Neuron (in vitro differentiated cells): ENCODE measurements at regions not wholly inside any gene's neighbourhood (a gene's known extent, or its start where the extent isn't known, plus 50 kb on each side); places are given as distances from the start of the nearest gene placed in this dataset.

ENCODE experiments used
- H2AFZ ChIP-seq: one replicate; pipeline ENCODE4 v1.6.1; 2013; ENCODE audit warnings: low read depth, mild to moderate bottlenecking, inconsistent platforms, low read length, moderate library complexity
- H3K27me3 ChIP-seq: one replicate; pipeline ENCODE4 v1.6.1; 2013; ENCODE audit warnings: low read length; ENCODE audit not compliant: insufficient read depth
- H3K36me3 ChIP-seq: one replicate; pipeline ENCODE4 v1.6.1; 2013; ENCODE audit warnings: low read length; ENCODE audit not compliant: insufficient read depth
- H3K4me1 ChIP-seq: one replicate; pipeline ENCODE4 v1.6.1; 2013; ENCODE audit warnings: low read length; ENCODE audit not compliant: insufficient read depth
- H3K4me3 ChIP-seq: 2 replicates; pipeline ENCODE4 v1.5.1; 2013; ENCODE audit warnings: mild to moderate bottlenecking, low read length, moderate library complexity
- H3K9me3 ChIP-seq: one replicate; pipeline ENCODE4 v1.6.1; 2013; ENCODE audit warnings: low read length

DNA sequence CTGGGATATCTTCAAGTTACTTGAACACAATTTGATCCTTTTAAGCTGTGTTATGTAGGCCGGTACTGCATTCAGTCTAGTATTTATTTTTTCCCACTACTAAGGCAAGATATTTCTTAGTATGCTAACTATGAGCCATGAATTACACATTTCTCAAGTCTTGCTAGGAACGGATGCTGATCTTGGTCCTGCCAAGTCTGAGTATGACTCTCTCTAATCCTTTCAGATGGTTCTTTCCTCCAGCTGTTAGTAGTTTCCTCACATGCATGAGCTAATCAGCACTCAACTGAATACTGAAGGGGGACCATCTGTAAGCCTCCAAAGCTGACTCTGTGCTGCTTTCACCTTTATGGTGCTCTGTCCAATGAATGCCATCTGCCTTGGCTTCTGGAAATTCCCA is 460.3 kb downstream of the KCTD12 start:
- H2AFZ ChIP-seq = no peak overlapping the region
- no peaks in the 10 kb centered on the region for H3K36me3 ChIP-seq
- H3K4me1 ChIP-seq = no peaks in the 10 kb centered on the region
- no peaks in the 10 kb centered on the region for H3K27me3 ChIP-seq
- no peak overlapping the region for H3K4me3 ChIP-seq
- H3K9me3 ChIP-seq = no peaks in the 10 kb centered on the region

DNA sequence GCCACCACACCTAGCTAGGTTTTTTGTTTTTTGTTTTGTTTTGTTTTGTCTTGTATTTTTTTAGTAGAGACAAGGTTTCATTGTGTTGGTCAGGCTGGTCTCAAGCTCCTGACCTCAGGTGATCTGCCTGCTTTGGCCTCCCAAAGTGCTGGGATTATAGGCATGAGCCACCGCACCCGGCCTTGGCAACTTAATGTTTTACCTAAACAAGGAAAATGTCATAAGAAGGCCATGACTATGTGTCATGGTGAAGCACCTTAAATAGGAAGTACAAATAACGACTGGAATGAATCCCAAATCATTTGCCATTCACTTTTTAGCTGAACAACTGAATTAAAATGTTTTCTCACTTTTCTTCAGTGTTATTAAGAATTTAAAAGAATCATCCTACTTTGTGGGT is 465.2 kb downstream of the KCTD12 start:
- Histone ChIP-seq H3K4me3 (no peak overlapping the region), H3K27me3 (no peaks in the 10 kb centered on the region), H3K4me1 (no peaks in the 10 kb centered on the region), H2AFZ (no peak overlapping the region), H3K9me3 (no peaks in the 10 kb centered on the region), H3K36me3 (no peaks in the 10 kb centered on the region)

DNA sequence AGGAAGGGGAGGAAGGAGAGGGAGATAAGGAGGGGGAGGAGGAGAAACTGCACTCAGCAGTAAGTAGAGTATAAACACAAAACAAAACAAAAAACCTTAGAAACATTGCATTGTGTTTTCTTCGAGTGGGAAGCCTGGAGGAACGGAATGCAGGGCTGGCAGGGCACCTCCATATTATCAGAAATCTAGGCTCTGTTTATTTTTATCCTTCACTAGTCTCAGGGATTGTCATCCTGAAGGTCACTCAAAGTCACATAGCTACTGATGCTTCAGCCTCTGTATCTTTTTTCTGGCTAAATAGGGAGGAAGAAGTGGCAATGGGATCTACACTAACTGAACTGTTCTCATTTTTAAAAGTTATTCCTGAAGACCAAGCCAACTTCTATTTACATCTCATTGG is 467.8 kb downstream of the KCTD12 start:
- H3K9me3 ChIP-seq = no peaks in the 10 kb centered on the region
- no peak overlapping the region for H3K4me3 ChIP-seq
- H3K27me3 ChIP-seq = no peaks in the 10 kb centered on the region
- no peak overlapping the region for H2AFZ ChIP-seq
- no peaks in the 10 kb centered on the region for H3K36me3 ChIP-seq
- no peaks in the 10 kb centered on the region for H3K4me1 ChIP-seq

- Histone ChIP-seq H3K9me3 (no peaks in the 10 kb centered on the region), H3K36me3 (no peaks in the 10 kb centered on the region)
Measured at GRCh38 chr13:76414320-76414719, 471.9 kb downstream of the KCTD12 start.

GRCh38 chr13:76406243-76406642 is 480.0 kb downstream of the KCTD12 start:
- Histone ChIP-seq H3K4me1 (no peaks in the 10 kb centered on the region), H2AFZ (no peak overlapping the region)

More at GRCh38 chr13:76414320-76414719, 471.9 kb downstream of the KCTD12 start:
- H3K4me3 ChIP-seq = no peak overlapping the region
- no peaks in the 10 kb centered on the region for H3K4me1 ChIP-seq
- no peak overlapping the region for H2AFZ ChIP-seq
- H3K27me3 ChIP-seq = no peaks in the 10 kb centered on the region

DNA sequence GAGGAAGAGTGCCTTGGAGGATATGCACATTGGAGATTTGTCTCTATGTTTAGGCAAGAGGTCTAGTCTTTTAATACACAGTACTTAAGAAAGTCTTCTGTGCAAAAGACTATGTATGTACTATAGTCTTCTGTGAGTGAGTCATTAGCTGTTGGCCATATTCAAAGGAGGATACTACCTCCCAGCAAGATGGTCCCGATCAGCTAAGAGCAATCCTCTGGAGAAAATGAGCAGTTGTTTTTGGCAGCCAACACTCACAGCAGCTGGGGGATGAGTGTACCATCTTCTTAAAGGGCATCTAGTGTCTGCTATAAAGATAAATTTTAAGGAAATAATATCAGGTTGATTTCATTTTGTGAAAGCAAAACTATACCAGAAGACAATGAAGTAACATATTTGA is 487.8 kb downstream of the KCTD12 start:
- Histone ChIP-seq H3K27me3 (no peaks in the 10 kb centered on the region), H2AFZ (no peak overlapping the region), H3K4me3 (no peak overlapping the region), H3K36me3 (no peaks in the 10 kb centered on the region), H3K9me3 (no peaks in the 10 kb centered on the region), H3K4me1 (no peaks in the 10 kb centered on the region)

More at GRCh38 chr13:76406243-76406642, 480.0 kb downstream of the KCTD12 start:
- H3K4me3 ChIP-seq = no peak overlapping the region
- H3K9me3 ChIP-seq = no peaks in the 10 kb centered on the region
- H3K36me3 ChIP-seq = no peaks in the 10 kb centered on the region
- no peaks in the 10 kb centered on the region for H3K27me3 ChIP-seq

GRCh38 chr13:76397413-76397812 is 488.8 kb downstream of the KCTD12 start:
- H3K4me1 ChIP-seq = no peaks in the 10 kb centered on the region

GRCh38 chr13:76389321-76389720 is 496.9 kb downstream of the KCTD12 start:
- Histone ChIP-seq H3K27me3 (no peaks in the 10 kb centered on the region), H2AFZ (no peak overlapping the region), H3K4me1 (no peaks in the 10 kb centered on the region), H3K9me3 (no peaks in the 10 kb centered on the region), H3K36me3 (no peaks in the 10 kb centered on the region), H3K4me3 (no peak overlapping the region)

More at GRCh38 chr13:76397413-76397812, 488.8 kb downstream of the KCTD12 start:
- no peaks in the 10 kb centered on the region for H3K36me3 ChIP-seq
- no peaks in the 10 kb centered on the region for H3K27me3 ChIP-seq
- H3K9me3 ChIP-seq = no peaks in the 10 kb centered on the region
- H2AFZ ChIP-seq = no peak overlapping the region
- no peak overlapping the region for H3K4me3 ChIP-seq

DNA sequence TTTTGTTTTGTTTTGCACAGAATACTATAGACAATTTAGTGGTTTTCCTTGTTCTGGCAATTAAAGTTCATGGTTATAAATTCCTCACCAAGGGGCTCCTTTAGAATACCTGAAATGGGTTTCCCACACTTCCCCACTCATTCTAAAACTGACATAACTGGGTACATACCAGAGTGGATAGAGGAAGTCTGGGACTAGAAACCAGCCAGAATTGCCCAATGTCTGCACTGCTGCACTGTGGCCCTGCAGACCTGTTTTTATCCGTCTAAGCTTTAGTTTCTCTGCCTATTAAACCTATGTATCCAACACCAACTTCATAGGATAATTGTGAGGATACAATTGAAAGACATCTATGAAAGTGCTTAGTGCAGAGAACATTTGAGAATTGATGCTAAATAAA is 498.6 kb downstream of the KCTD12 start:
- H3K9me3 ChIP-seq = no peaks in the 10 kb centered on the region
- H3K4me1 ChIP-seq = no peaks in the 10 kb centered on the region
- no peaks in the 10 kb centered on the region for H3K36me3 ChIP-seq
- no peaks in the 10 kb centered on the region for H3K27me3 ChIP-seq
- no peak overlapping the region for H3K4me3 ChIP-seq
- H2AFZ ChIP-seq = no peak overlapping the region

- H2AFZ ChIP-seq = no peak overlapping the region
- H3K36me3 ChIP-seq = no peaks in the 10 kb centered on the region
- no peaks in the 10 kb centered on the region for H3K27me3 ChIP-seq
- H3K4me1 ChIP-seq = no peaks in the 10 kb centered on the region
- no peak overlapping the region for H3K4me3 ChIP-seq
- H3K9me3 ChIP-seq = no peaks in the 10 kb centered on the region
Measured at GRCh38 chr13:76386321-76386720, 499.9 kb downstream of the KCTD12 start.

GRCh38 chr13:76385586-76385985 is 500.6 kb downstream of the KCTD12 start:
- no peaks in the 10 kb centered on the region for H3K27me3 ChIP-seq
- no peaks in the 10 kb centered on the region for H3K9me3 ChIP-seq
- no peak overlapping the region for H3K4me3 ChIP-seq
- no peak overlapping the region for H2AFZ ChIP-seq
- no peaks in the 10 kb centered on the region for H3K36me3 ChIP-seq
- no peaks in the 10 kb centered on the region for H3K4me1 ChIP-seq

DNA sequence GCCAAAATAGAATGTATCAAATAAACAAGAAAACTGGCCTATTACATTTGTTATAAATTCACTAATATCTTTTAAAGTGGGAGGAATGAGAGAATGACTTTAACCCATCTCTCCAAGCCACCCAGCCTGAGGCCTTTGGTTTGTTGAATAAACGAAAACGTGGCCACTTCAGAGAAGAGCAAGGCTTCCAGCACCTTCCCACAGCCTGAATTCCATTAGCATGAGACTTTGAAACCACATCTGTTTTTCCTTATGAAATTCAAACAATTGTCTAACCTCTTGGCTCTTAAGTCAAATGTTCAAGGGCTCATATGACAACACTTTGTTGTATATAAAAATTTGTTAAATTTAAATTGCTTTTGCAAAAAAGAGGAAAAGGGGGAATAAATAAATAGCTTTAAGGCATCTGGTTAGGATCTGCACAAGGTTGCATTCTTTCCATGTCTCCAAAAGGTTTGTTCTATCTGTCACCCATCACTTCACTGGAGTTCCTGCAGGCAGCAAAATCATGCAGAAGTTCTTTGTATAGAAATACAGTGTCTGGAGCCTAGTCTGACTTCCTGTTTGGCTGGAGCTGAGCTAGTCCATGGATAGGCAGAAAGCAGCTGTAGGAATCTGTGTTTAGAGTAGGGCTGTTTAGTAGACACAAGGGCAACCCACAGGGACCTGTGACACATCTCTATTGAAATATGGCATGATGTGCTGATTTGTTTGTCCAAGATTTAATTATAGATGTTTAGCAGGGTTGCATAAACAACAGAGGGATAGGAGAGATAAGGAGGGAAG is 502.3 kb downstream of the KCTD12 start:
- no peak overlapping the region for H2AFZ ChIP-seq
- H3K4me1 ChIP-seq = no peaks in the 10 kb centered on the region
- no peak overlapping the region for H3K4me3 ChIP-seq
- no peaks in the 10 kb centered on the region for H3K9me3 ChIP-seq
- H3K27me3 ChIP-seq = no peaks in the 10 kb centered on the region
- no peaks in the 10 kb centered on the region for H3K36me3 ChIP-seq

DNA sequence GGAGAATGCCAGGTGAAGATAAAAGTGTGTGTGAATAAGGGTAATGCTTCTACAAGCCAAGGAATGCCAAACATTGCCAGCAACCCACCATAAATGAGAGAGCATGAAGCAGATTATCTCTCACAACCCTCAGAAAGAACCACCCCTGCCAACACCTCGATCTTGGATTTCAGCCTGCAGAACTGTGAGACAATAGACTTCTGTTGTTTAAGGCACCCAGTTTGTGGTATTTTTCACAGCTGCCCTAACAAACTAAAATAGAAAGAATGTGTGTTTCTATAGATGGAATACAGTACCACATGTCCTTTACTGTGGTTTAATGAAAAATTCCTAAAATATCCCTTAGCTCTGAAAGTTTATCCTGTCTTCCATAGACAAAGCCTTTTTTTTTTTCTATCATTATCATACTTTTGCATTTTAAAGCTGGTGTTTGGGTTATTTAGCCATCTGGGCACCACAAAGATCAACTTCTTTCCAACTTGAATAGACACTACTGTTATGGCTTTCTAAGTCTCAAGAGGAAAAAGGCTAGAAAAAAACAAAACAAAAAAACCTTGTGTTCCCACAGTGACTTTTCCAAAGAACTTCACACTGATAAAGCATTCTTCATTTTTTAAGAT is 505.6 kb downstream of the KCTD12 start:
- no peaks in the 10 kb centered on the region for H3K36me3 ChIP-seq
- H3K9me3 ChIP-seq = no peaks in the 10 kb centered on the region
- H2AFZ ChIP-seq = no peak overlapping the region
- H3K4me3 ChIP-seq = no peak overlapping the region
- H3K27me3 ChIP-seq = no peaks in the 10 kb centered on the region
- H3K4me1 ChIP-seq = no peaks in the 10 kb centered on the region
